GM12878 (cell line): ENCODE measurements at regions not wholly inside any gene's neighbourhood (a gene's known extent, or its start where the extent isn't known, plus 50 kb on each side); places are given as distances from the start of the nearest gene placed in this dataset.

Experiments
- ATAC-seq: fragments of 200-7000 bp; cut with Tn5 transposase; 3 replicates; pipeline ENCODE4 v1.9.1; 2020; ENCODE audit warnings: mild to moderate bottlenecking, moderate library complexity
- BruUV-seq: library from RNA; stranded (reverse); fragments of 400-500 nt; replicated peaks from 2 replicates; lab custom pipeline; 2021; lab: Mats Ljungman, UMichigan
- CTCF ChIA-PET: fragments of 300-600 bp; sonication (Branson Sonifier 250); formaldehyde crosslinking; extraction: SDS; loops from one replicate; lab custom pipeline; 2021; ENCODE audit warnings: inconsistent platforms; lab: Yijun Ruan, JAX
- POLR2A ChIA-PET: fragments of 350-600 bp; formaldehyde crosslinking; extraction: SDS; loops from one replicate; lab custom pipeline; 2021; ENCODE audit warnings: inconsistent platforms; lab: Charles Lee
- RAD21 ChIA-PET: fragments of 300-600 bp; sonication (Branson Sonifier 250); formaldehyde crosslinking; loops from one replicate; lab custom pipeline; 2023; ENCODE audit warnings: antibody characterized with exemption; ENCODE audit not compliant: unreplicated experiment; lab: Charles Lee
- SMC1A ChIA-PET: fragments of 300-600 bp; sonication (Branson Sonifier 250); formaldehyde crosslinking; loops from one replicate; lab custom pipeline; 2023; ENCODE audit not compliant: unreplicated experiment, uncharacterized antibody; lab: Charles Lee
- DNase-seq: peaks from one replicate; pipeline ENCODE4 v3.0.0-alpha.2; 2011; ENCODE audit warnings: low read depth, low spot score
- FAIRE-seq: peaks from 3 replicates; lab custom pipeline; 2011; peaks lifted over from hg19 to GRCh38; lab: Jason Lieb, UNC
- H2AFZ ChIP-seq: 2 replicates; pipeline ENCODE4 v1.6.0; 2011; ENCODE audit warnings: low read depth, low read length, control low read depth; ENCODE audit not compliant: control insufficient read depth
- H3K27ac ChIP-seq: 2 replicates; pipeline ENCODE4 v1.5.1; 2011; ENCODE audit warnings: control low read depth; ENCODE audit not compliant: control insufficient read depth, insufficient read depth
- H3K27me3 ChIP-seq, 2 experiments: replicated peaks in 1 of 2; 2 replicates each; pipeline versions ENCODE4 v1.6.0 to v1.6.1; 2011; ENCODE audit warnings: low read length in 1 of 2; ENCODE audit not compliant: control insufficient read depth in 2 of 2, insufficient read depth in 2 of 2
- H3K36me3 ChIP-seq, 2 experiments: 2 replicates each; pipeline ENCODE4 v1.5.1; 2011; ENCODE audit warnings: low read length in 1 of 2; ENCODE audit not compliant: control insufficient read depth in 2 of 2, insufficient read depth in 2 of 2
- H3K4me1 ChIP-seq: 2 replicates; pipeline ENCODE4 v1.6.1; 2011; ENCODE audit warnings: mild to moderate bottlenecking, low read length, moderate library complexity, mixed read lengths; ENCODE audit not compliant: control insufficient read depth, insufficient read depth
- H3K4me2 ChIP-seq: 2 replicates; pipeline ENCODE4 v1.6.0; 2011; ENCODE audit warnings: control low read depth; ENCODE audit not compliant: control insufficient read depth, insufficient read depth
- H3K4me3 ChIP-seq: fragments of 200-600 bp; sonication (generic); 2 replicates; pipeline ENCODE4 v1.5.1; 2016
- H3K79me2 ChIP-seq: 2 replicates; pipeline ENCODE4 v1.6.0; 2011; ENCODE audit warnings: low read length; ENCODE audit not compliant: control insufficient read depth, insufficient read depth
- H3K9ac ChIP-seq: 2 replicates; pipeline ENCODE4 v1.8.0; 2011; ENCODE audit warnings: low read length, control low read depth, mixed read lengths; ENCODE audit not compliant: control insufficient read depth, insufficient read depth
- H3K9me3 ChIP-seq: replicated peaks from 3 replicates; pipeline ENCODE4 v1.5.1; 2011; ENCODE audit warnings: mild to moderate bottlenecking, low read length; ENCODE audit not compliant: control insufficient read depth, insufficient read depth
- H4K20me1 ChIP-seq: 2 replicates; pipeline ENCODE4 v1.6.0; 2011; ENCODE audit not compliant: control insufficient read depth, insufficient read depth
- POLR2AphosphoS2 ChIP-seq: IDR thresholded peaks from 2 replicates; pipeline ENCODE4 v1.6.1; 2011; ENCODE audit warnings: low read depth, mild to moderate bottlenecking, low read length, improper control_type of control experiment, moderate library complexity
- TAF1 ChIP-seq: IDR thresholded peaks from 2 replicates; pipeline ENCODE4 v1.6.1; 2011; ENCODE audit warnings: mild to moderate bottlenecking, low read depth, low read length, borderline replicate concordance
- ZBTB4 ChIP-seq: fragments of 450-650 bp; formaldehyde crosslinking; IDR thresholded peaks from 2 replicates; pipeline ENCODE4 v1.4.0; 2022; ENCODE audit warnings: mild to moderate bottlenecking, moderate library complexity
- WGBS: methylation state at CpG from one replicate; pipeline ENCODE4 v1.1.6; 2016; ENCODE audit warnings: low lambda C conversion rate; ENCODE audit not compliant: insufficient replicate concordance, insufficient coverage; ENCODE audit errors: missing lambda C conversion rate; 5-methylcytosine and 5-hydroxymethylcytosine counted together
- in situ Hi-C: fragments of 300-500 bp; cut with MboI; formaldehyde crosslinking; loops from 9 replicates; pipeline ENCODE4 v1.14.3; 2018; ENCODE audit warnings: mixed read lengths
- intact Hi-C: fragments of 100-400 bp; cut with micrococcal nuclease; formaldehyde crosslinking; loops from one replicate; pipeline ENCODE4 v1.14.2; 2022; ENCODE audit not compliant: unreplicated experiment
- TF ChIP-seq, protein P1 (sequence below): fragments of 450-650 bp; IDR thresholded peaks from 2 replicates; pipeline ENCODE4 v1.6.1; 2017; ENCODE audit warnings: mild to moderate bottlenecking, low read depth, inconsistent platforms; ENCODE audit not compliant: poor library complexity, severe bottlenecking
- TF ChIP-seq, protein P2 (sequence below): IDR thresholded peaks from 2 replicates; pipeline ENCODE4 v1.6.1; 2011; ENCODE audit warnings: borderline replicate concordance, low read depth, mild to moderate bottlenecking, moderate library complexity, mixed read lengths, low read length; ENCODE audit not compliant: insufficient read depth; ENCODE audit errors: extremely low read length

DNA sequence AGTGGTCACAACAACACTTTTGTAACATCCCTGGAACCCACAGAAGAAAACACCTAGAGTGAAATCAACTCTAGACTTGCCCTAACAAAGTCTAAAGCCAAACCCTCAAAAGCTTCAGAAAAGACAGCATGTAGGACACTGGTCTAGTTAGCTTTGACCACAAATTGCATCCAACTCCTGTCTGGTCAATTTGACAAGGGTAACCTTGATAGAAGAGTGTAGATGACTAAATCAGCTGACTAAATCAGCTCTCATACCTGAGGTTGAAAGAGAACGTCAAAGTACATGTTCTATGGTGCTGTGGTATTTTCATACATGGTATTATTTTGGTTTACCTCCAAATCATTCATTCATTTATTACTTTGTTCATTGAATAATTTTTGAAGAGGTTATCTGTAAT, 272.8 kb downstream of the KLF5 start:
- RAD21 ChIA-PET: no interaction called here
- 47% methylated on average over 1 of the region's 1 CpG for WGBS
- H3K4me2 ChIP-seq: no peak overlapping the region
- DNase-seq (no peak), FAIRE-seq (no peak), ATAC-seq (no peak)
- H3K9ac ChIP-seq: no peak overlapping the region
- no peak for TF ChIP-seq TAF1
- CTCF ChIA-PET: interaction anchor here (0.6 kb wide), 1 partner anchor 35 kb away, joined by 3 read pairs; no protein-coding TSS in a partner anchor
- H3K36me3 ChIP-seq: no peaks in the 10 kb centered on the region
- intact Hi-C loops: no loop called here
- SMC1A ChIA-PET: interaction anchor here (1.8 kb wide), 1 partner anchor 16 kb away, joined by 4 read pairs; no protein-coding TSS in a partner anchor
- POLR2A ChIA-PET: no interaction called here
- H3K27ac ChIP-seq: no peak overlapping the region
- H3K9me3 ChIP-seq: no peaks in the 10 kb centered on the region
- no peak overlapping the region for H2AFZ ChIP-seq
- H3K4me1 ChIP-seq: no peaks in the 10 kb centered on the region
- no peaks in the 10 kb centered on the region for H3K27me3 ChIP-seq
- no peaks in the 10 kb centered on the region for H4K20me1 ChIP-seq
- BruUV-seq: no TSS peak
- in situ Hi-C loops: no loop called here
- no peaks in the 10 kb centered on the region for H3K79me2 ChIP-seq
- H3K4me3 ChIP-seq: no peak overlapping the region

DNA sequence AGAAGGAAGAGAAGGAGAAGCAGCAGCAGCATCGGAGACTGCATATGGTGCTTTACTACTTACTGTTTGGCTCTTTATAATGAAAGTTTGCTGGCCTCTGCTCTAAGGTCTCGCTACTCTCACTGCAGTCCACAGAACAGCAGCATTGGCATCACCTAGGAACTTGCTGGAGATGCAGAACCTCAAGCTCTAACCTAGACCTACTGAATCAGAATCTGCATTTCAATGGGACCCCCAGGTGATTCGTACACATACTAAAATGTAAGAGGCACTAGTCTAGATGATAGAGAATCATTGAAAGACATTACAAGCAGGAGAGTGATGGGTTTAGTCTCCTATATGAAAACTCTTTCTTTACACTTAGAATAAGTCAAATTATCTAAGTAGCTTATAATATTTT, 270.6 kb downstream of the KLF5 start:
- DNase-seq (no peak), ATAC-seq (no peak), FAIRE-seq (no peak)
- ChIA-PET RAD21 (no interaction called here), POLR2A (no interaction called here), CTCF (no interaction called here)
- Histone ChIP-seq H2AFZ (no peak overlapping the region), H3K36me3 (no peaks in the 10 kb centered on the region), H3K4me3 (no peak overlapping the region), H3K79me2 (no peaks in the 10 kb centered on the region), H4K20me1 (no peaks in the 10 kb centered on the region), H3K27ac (no peak overlapping the region)
- intact Hi-C loops (no loop called here), in situ Hi-C loops (no loop called here)
- no TSS peak for BruUV-seq
- TF ChIP-seq, protein P1, sequence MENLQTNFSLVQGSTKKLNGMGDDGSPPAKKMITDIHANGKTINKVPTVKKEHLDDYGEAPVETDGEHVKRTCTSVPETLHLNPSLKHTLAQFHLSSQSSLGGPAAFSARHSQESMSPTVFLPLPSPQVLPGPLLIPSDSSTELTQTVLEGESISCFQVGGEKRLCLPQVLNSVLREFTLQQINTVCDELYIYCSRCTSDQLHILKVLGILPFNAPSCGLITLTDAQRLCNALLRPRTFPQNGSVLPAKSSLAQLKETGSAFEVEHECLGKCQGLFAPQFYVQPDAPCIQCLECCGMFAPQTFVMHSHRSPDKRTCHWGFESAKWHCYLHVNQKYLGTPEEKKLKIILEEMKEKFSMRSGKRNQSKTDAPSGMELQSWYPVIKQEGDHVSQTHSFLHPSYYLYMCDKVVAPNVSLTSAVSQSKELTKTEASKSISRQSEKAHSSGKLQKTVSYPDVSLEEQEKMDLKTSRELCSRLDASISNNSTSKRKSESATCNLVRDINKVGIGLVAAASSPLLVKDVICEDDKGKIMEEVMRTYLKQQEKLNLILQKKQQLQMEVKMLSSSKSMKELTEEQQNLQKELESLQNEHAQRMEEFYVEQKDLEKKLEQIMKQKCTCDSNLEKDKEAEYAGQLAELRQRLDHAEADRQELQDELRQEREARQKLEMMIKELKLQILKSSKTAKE: no peak
- TF ChIP-seq, protein P2, sequence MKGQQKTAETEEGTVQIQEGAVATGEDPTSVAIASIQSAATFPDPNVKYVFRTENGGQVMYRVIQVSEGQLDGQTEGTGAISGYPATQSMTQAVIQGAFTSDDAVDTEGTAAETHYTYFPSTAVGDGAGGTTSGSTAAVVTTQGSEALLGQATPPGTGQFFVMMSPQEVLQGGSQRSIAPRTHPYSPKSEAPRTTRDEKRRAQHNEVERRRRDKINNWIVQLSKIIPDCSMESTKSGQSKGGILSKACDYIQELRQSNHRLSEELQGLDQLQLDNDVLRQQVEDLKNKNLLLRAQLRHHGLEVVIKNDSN: no peak
- TF ChIP-seq POLR2AphosphoS2 (no peak), ZBTB4 (CRISPR knock-in tag) (no peak)
- TF ChIP-seq, all 136 proteins: peak for 0
- Histone ChIP-seq H3K4me2 (no peak overlapping the region), H3K4me1 (no peaks in the 10 kb centered on the region), H3K27me3 (no peaks in the 10 kb centered on the region), H3K9me3 (no peaks in the 10 kb centered on the region), H3K9ac (no peak overlapping the region)
- WGBS: 19% methylated on average over 3 of the region's 3 CpGs
- SMC1A ChIA-PET: no interaction called here
